ENCODE measurements at regions not wholly inside any gene's neighbourhood (a gene's known extent, or its start where the extent isn't known, plus 50 kb on each side); places are given as distances from the start of the nearest gene placed in this dataset.
"Not testable (repeated sequence)": the region's sequence is repeated elsewhere in the genome, so short reads cannot be mapped to it uniquely, and the experiment has no call there.

GRCh38 chr9:71518045-71518827 lies 250.1 kb downstream of the CEMIP2 start:
- ATAC-seq: no peak
- Histone ChIP-seq H3K9me3 (no peaks in the 10 kb centered on the region), H3K36me3 (ENCODE audit: low read depth) (no peaks in the 10 kb centered on the region), H3K4me3 (no peak overlapping the region), H3K4me1 (ENCODE audit: low read depth) (no peaks in the 10 kb centered on the region)
- DNase-seq: no peak
- intact Hi-C loops (cut with DNase I, micrococcal nuclease): no loop called here
- no peak for TF ChIP-seq CTCF (IDR thresholded peaks at IDR 0.05)

- intact Hi-C loops (cut with DNase I, micrococcal nuclease): no loop called here
- no peaks in the 10 kb centered on the region for H3K4me1 ChIP-seq (ENCODE audit: low read depth)
- no peaks in the 10 kb centered on the region for H3K9me3 ChIP-seq
- ATAC-seq: no peak
- no peak for TF ChIP-seq CTCF (IDR thresholded peaks at IDR 0.05)
- no peak overlapping the region for H3K4me3 ChIP-seq
- no peaks in the 10 kb centered on the region for H3K36me3 ChIP-seq (ENCODE audit: low read depth)
- DNase-seq: no peak
These were observed 252.7 kb downstream of the CEMIP2 start for GRCh38 chr9:71515626-71516025.

- H3K9me3 ChIP-seq: no peaks in the 10 kb centered on the region
- no peak overlapping the region for H3K4me3 ChIP-seq
- no peaks in the 10 kb centered on the region for H3K36me3 ChIP-seq (ENCODE audit: low read depth)
- DNase-seq (no peak), ATAC-seq (no peak)
- intact Hi-C loops (cut with DNase I, micrococcal nuclease): no loop called here
- no peak for TF ChIP-seq CTCF (IDR thresholded peaks at IDR 0.05)
- no peaks in the 10 kb centered on the region for H3K4me1 ChIP-seq (ENCODE audit: low read depth)
These were observed 253.2 kb downstream of the CEMIP2 start for GRCh38 chr9:71515107-71515506.

GRCh38 chr9:71514344-71514975 lies 253.9 kb downstream of the CEMIP2 start:
- intact Hi-C loops (cut with DNase I, micrococcal nuclease): no loop called here
- H3K9me3 ChIP-seq: no peaks in the 10 kb centered on the region
- DNase-seq: no peak
- no peaks in the 10 kb centered on the region for H3K4me1 ChIP-seq (ENCODE audit: low read depth)
- H3K36me3 ChIP-seq (ENCODE audit: low read depth): no peaks in the 10 kb centered on the region
- no peak for ATAC-seq
- no peak for TF ChIP-seq CTCF (IDR thresholded peaks at IDR 0.05)
- H3K4me3 ChIP-seq: no peak overlapping the region

GRCh38 chr9:71509054-71509453 lies 259.3 kb downstream of the CEMIP2 start:
- H3K4me1 ChIP-seq (ENCODE audit: low read depth): no peaks in the 10 kb centered on the region
- no peak overlapping the region for H3K4me3 ChIP-seq
- intact Hi-C loops (cut with DNase I, micrococcal nuclease): no loop called here
- no peaks in the 10 kb centered on the region for H3K36me3 ChIP-seq (ENCODE audit: low read depth)
- DNase-seq (no peak), ATAC-seq (peak; percentile 31)
- TF ChIP-seq CTCF (IDR thresholded peaks at IDR 0.05): no peak
- H3K9me3 ChIP-seq: no peaks in the 10 kb centered on the region

- H3K4me1 ChIP-seq (ENCODE audit: low read depth); H3K9me3 ChIP-seq; intact Hi-C loops (cut with DNase I, micrococcal nuclease); DNase-seq; H3K36me3 ChIP-seq (ENCODE audit: low read depth); H3K4me3 ChIP-seq: not testable (repeated sequence)
- ATAC-seq: peak; percentile 61
These were observed 260.2 kb downstream of the CEMIP2 start for GRCh38 chr9:71508141-71508540.

Measured in mucosa of descending colon (tissue), 3 donors.